ENCODE measurements at regions not wholly inside any gene's neighbourhood (a gene's known extent, or its start where the extent isn't known, plus 50 kb on each side); places are given as distances from the start of the nearest gene placed in this dataset.
A peak's percentile ranks its signal among the peaks of the same experiment; 100 is the strongest.

- Mint-ChIP-seq H3K4me1 (peaks cover 21% of the 10 kb centered on the region), H3K9me3 (no peaks in the 10 kb centered on the region), H3K27ac (no peak overlapping the region), H3K36me3 (ENCODE audit: low read depth) (no peaks in the 10 kb centered on the region), H3K27me3 (ENCODE audit: low read depth) (peaks cover 8% of the 10 kb centered on the region), H3K4me3 (peak overlapping the region in 1 of 3 experiments; percentile 38)
- TF ChIP-seq CTCF (IDR thresholded peaks at IDR 0.05; ENCODE audit: unreplicated experiment in 3 of 3): no peak
Observed at GRCh38 chr11:70504246-70505020, 106.1 kb downstream of the CTTN start.

- Mint-ChIP-seq H3K4me1 (peaks cover 21% of the 10 kb centered on the region), H3K9me3 (no peaks in the 10 kb centered on the region), H3K27me3 (ENCODE audit: low read depth) (peaks cover 11% of the 10 kb centered on the region), H3K4me3 (no peak overlapping the region), H3K36me3 (ENCODE audit: low read depth) (no peaks in the 10 kb centered on the region), H3K27ac (no peak overlapping the region)
- TF ChIP-seq CTCF (IDR thresholded peaks at IDR 0.05; ENCODE audit: unreplicated experiment in 3 of 3): no peak
Observed at GRCh38 chr11:70505331-70505731, 107.0 kb downstream of the CTTN start.

GRCh38 chr11:70505761-70506657 is 107.7 kb downstream of the CTTN start:
- Mint-ChIP-seq H3K4me1 (peaks cover 21% of the 10 kb centered on the region), H3K36me3 (ENCODE audit: low read depth) (no peaks in the 10 kb centered on the region), H3K27me3 (ENCODE audit: low read depth) (peaks cover 15% of the 10 kb centered on the region), H3K27ac (no peak overlapping the region), H3K4me3 (no peak overlapping the region), H3K9me3 (no peaks in the 10 kb centered on the region)
- no peak for TF ChIP-seq CTCF (IDR thresholded peaks at IDR 0.05; ENCODE audit: unreplicated experiment in 3 of 3)

- no peak overlapping the region for H3K4me3 Mint-ChIP-seq
- no peak for TF ChIP-seq CTCF (IDR thresholded peaks at IDR 0.05; ENCODE audit: unreplicated experiment in 3 of 3)
- peaks cover 19% of the 10 kb centered on the region for H3K27me3 Mint-ChIP-seq (ENCODE audit: low read depth)
Observed at GRCh38 chr11:70506658-70506970, 108.3 kb downstream of the CTTN start.

GRCh38 chr11:70506986-70507385 is 108.7 kb downstream of the CTTN start:
- Mint-ChIP-seq H3K27me3 (ENCODE audit: low read depth) (peaks cover 19% of the 10 kb centered on the region), H3K36me3 (ENCODE audit: low read depth) (no peaks in the 10 kb centered on the region), H3K4me1 (peaks cover 21% of the 10 kb centered on the region), H3K27ac (peak overlapping the region in 1 of 3 experiments; percentile 20), H3K4me3 (no peak overlapping the region), H3K9me3 (peaks cover 7% of the 10 kb centered on the region)
- no peak for TF ChIP-seq CTCF (IDR thresholded peaks at IDR 0.05; ENCODE audit: unreplicated experiment in 3 of 3)

More at GRCh38 chr11:70506658-70506970, 108.3 kb downstream of the CTTN start:
- H3K36me3 Mint-ChIP-seq (ENCODE audit: low read depth): no peaks in the 10 kb centered on the region
- peaks cover 21% of the 10 kb centered on the region for H3K4me1 Mint-ChIP-seq
- H3K27ac Mint-ChIP-seq: no peak overlapping the region
- peaks cover 4% of the 10 kb centered on the region for H3K9me3 Mint-ChIP-seq

All from nephron (organoid).